AG04449 (cell line): ENCODE measurements at regions not wholly inside any gene's neighbourhood (a gene's known extent, or its start where the extent isn't known, plus 50 kb on each side); places are given as distances from the start of the nearest gene placed in this dataset.

Experiments
- CTCF ChIA-PET: fragments of 350-600 bp; formaldehyde crosslinking; extraction: SDS; loops from one replicate; lab custom pipeline; 2021; ENCODE audit warnings: antibody characterized with exemption; lab: Yijun Ruan, JAX
- POLR2A ChIA-PET: fragments of 400-600, 350-600 bp; formaldehyde crosslinking; extraction: SDS; loops from one replicate; lab custom pipeline; 2020; ENCODE audit warnings: antibody characterized with exemption, inconsistent platforms; lab: Yijun Ruan, JAX
- DNase-seq: peaks from one replicate; pipeline ENCODE4 v3.0.0-alpha.2; 2010; ENCODE audit warnings: low read depth, low spot score
- H3K4me3 ChIP-seq: 2 replicates; pipeline ENCODE4 v1.5.1; 2011; ENCODE audit warnings: low read depth, mild to moderate bottlenecking, control low read depth, low read length
- CTCF ChIP-seq: IDR thresholded peaks from one replicate; pipeline ENCODE4 v1.5.1; 2011; ENCODE audit warnings: mild to moderate bottlenecking, moderate library complexity, low read length, control low read depth, inconsistent platforms; ENCODE audit not compliant: insufficient read depth; ENCODE audit errors: missing control alignments

- ChIA-PET POLR2A (no interaction called here), CTCF (no interaction called here)
- DNase-seq: no peak
- no peak for TF ChIP-seq CTCF
- no peak overlapping the region for H3K4me3 ChIP-seq
Observed at GRCh38 chr5:27996665-27997064, 958.3 kb upstream of the CDH9 start.

- CTCF ChIA-PET: no interaction called here
- no peak overlapping the region for H3K4me3 ChIP-seq
- no peak for DNase-seq
- POLR2A ChIA-PET: no interaction called here
- no peak for TF ChIP-seq CTCF
Observed at GRCh38 chr5:27995867-27996266, 957.5 kb upstream of the CDH9 start.

GRCh38 chr5:27978322-27978721, 939.9 kb upstream of the CDH9 start:
- TF ChIP-seq CTCF: no peak
- ChIA-PET POLR2A (no interaction called here), CTCF (no interaction called here)
- no peak for DNase-seq
- no peak overlapping the region for H3K4me3 ChIP-seq

GRCh38 chr5:27969157-27969556, 930.8 kb upstream of the CDH9 start:
- no peak for TF ChIP-seq CTCF
- no peak overlapping the region for H3K4me3 ChIP-seq
- CTCF ChIA-PET: no interaction called here
- no peak for DNase-seq
- POLR2A ChIA-PET: no interaction called here

- H3K4me3 ChIP-seq: no peak overlapping the region
- POLR2A ChIA-PET: no interaction called here
Observed at GRCh38 chr5:27963050-27963783, 924.8 kb upstream of the CDH9 start.

GRCh38 chr5:27962198-27962597, 923.8 kb upstream of the CDH9 start:
- no peak overlapping the region for H3K4me3 ChIP-seq
- no peak for TF ChIP-seq CTCF
- ChIA-PET CTCF (no interaction called here), POLR2A (no interaction called here)
- DNase-seq: no peak

More at GRCh38 chr5:27963050-27963783, 924.8 kb upstream of the CDH9 start:
- TF ChIP-seq CTCF: no peak
- no peak for DNase-seq
- CTCF ChIA-PET: no interaction called here
